HepG2 (cell line): ENCODE measurements at regions not wholly inside any gene's neighbourhood (a gene's known extent, or its start where the extent isn't known, plus 50 kb on each side); places are given as distances from the start of the nearest gene placed in this dataset.

Source experiments
- HMG20B ChIP-seq: conservative IDR thresholded peaks from 2 replicates; pipeline ENCODE4 v1.6.1; 2016; ENCODE audit warnings: missing genetic modification reagents, missing compliant biosample characterization
- SP140L ChIP-seq: sonication (generic); formaldehyde crosslinking; IDR thresholded peaks from 2 replicates; pipeline ENCODE4 v1.4.0; 2020; ENCODE audit warnings: missing genetic modification reagents, borderline replicate concordance
- YY1 ChIP-seq: IDR thresholded peaks from 2 replicates; pipeline ENCODE4 v1.6.1; 2011; ENCODE audit warnings: low read length, low read depth, moderate library complexity, mild to moderate bottlenecking; ENCODE audit not compliant: insufficient read depth, insufficient replicate concordance
- ZFX ChIP-seq: sonication (generic); formaldehyde crosslinking; IDR thresholded peaks from 2 replicates; pipeline ENCODE4 v1.4.0; 2020; ENCODE audit warnings: mild to moderate bottlenecking, low read depth, missing genetic modification reagents, moderate library complexity
- TF ChIP-seq, protein P1 (sequence below): sonication (generic); formaldehyde crosslinking; IDR thresholded peaks from 2 replicates; pipeline ENCODE4 v1.8.1; 2022; ENCODE audit warnings: mild to moderate bottlenecking, missing genetic modification reagents

DNA sequence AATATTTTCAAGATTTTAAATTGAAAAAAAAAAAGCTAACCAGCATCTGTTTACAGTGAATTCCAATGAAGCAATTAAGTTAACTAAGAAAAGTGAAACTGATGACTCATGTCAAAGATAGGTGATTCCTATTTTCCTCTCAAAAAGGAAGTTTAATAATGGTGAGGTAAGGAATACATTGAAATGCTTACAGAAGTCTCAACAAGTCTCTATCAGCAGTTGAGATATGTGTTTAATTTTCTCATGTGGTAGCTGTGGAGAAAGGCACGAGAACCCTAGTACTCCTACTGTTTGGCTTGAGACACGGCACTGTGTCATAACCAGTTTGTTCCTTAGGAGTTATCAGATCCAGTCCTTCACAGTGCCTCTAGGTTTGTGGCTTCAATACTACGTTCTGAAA is 114.5 kb downstream of the SLC25A46 start:
- no peak for TF ChIP-seq YY1
- TF ChIP-seq HMG20B (CRISPR knock-in tag), result no peak
- TF ChIP-seq, protein P1, sequence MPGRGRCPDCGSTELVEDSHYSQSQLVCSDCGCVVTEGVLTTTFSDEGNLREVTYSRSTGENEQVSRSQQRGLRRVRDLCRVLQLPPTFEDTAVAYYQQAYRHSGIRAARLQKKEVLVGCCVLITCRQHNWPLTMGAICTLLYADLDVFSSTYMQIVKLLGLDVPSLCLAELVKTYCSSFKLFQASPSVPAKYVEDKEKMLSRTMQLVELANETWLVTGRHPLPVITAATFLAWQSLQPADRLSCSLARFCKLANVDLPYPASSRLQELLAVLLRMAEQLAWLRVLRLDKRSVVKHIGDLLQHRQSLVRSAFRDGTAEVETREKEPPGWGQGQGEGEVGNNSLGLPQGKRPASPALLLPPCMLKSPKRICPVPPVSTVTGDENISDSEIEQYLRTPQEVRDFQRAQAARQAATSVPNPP, result no peak
- TF ChIP-seq SP140L (CRISPR knock-in tag), result no peak
- no peak for TF ChIP-seq ZFX (CRISPR knock-in tag)
